Activated CD8-positive, alpha-beta T cell treated with anti-CD3 and anti-CD28 coated beads, Interleukin-2, amount 10 ng/mL, durations not matched to agents 7 days and 5 days (primary cell): ENCODE measurements at regions not wholly inside any gene's neighbourhood (a gene's known extent, or its start where the extent isn't known, plus 50 kb on each side); places are given as distances from the start of the nearest gene placed in this dataset.

Source experiments
- ATAC-seq: fragments of 150-1000 bp; cut with Tn5 transposase; one replicate; pipeline ENCODE4 v1.10.0; 2021; ENCODE audit warnings: moderate library complexity
- CTCF ChIA-PET: fragments of 350-600 bp; sonication (Branson Sonifier 250); formaldehyde crosslinking; loops from one replicate; lab custom pipeline; 2021; ENCODE audit warnings: antibody characterized with exemption; lab: Charles Lee
- POLR2A ChIA-PET: fragments of 350-600 bp; sonication (Branson Sonifier 250); formaldehyde crosslinking; loops from one replicate; lab custom pipeline; 2021; ENCODE audit warnings: antibody characterized with exemption; lab: Charles Lee
- DNase-seq: peaks from one replicate; pipeline ENCODE4 v3.0.0-alpha.2; 2020
- H3K27ac Mint-ChIP-seq: one replicate; pipeline ENCODE4 v1.8.0; 2021; ENCODE audit warnings: mild to moderate bottlenecking, mixed read lengths
- H3K27me3 Mint-ChIP-seq: one replicate; pipeline ENCODE4 v1.8.0; 2021; ENCODE audit warnings: low read depth, mixed read lengths
- H3K36me3 Mint-ChIP-seq: one replicate; pipeline ENCODE4 v1.8.0; 2021; ENCODE audit warnings: low read depth, mixed read lengths
- H3K4me1 Mint-ChIP-seq: one replicate; pipeline ENCODE4 v1.8.0; 2021; ENCODE audit warnings: low read depth, mixed read lengths
- H3K4me3 Mint-ChIP-seq: one replicate; pipeline ENCODE4 v1.8.0; 2021; ENCODE audit warnings: mild to moderate bottlenecking, mixed read lengths
- H3K9me3 Mint-ChIP-seq: one replicate; pipeline ENCODE4 v1.8.0; 2022; ENCODE audit warnings: mixed read lengths; ENCODE audit not compliant: insufficient read depth

DNA sequence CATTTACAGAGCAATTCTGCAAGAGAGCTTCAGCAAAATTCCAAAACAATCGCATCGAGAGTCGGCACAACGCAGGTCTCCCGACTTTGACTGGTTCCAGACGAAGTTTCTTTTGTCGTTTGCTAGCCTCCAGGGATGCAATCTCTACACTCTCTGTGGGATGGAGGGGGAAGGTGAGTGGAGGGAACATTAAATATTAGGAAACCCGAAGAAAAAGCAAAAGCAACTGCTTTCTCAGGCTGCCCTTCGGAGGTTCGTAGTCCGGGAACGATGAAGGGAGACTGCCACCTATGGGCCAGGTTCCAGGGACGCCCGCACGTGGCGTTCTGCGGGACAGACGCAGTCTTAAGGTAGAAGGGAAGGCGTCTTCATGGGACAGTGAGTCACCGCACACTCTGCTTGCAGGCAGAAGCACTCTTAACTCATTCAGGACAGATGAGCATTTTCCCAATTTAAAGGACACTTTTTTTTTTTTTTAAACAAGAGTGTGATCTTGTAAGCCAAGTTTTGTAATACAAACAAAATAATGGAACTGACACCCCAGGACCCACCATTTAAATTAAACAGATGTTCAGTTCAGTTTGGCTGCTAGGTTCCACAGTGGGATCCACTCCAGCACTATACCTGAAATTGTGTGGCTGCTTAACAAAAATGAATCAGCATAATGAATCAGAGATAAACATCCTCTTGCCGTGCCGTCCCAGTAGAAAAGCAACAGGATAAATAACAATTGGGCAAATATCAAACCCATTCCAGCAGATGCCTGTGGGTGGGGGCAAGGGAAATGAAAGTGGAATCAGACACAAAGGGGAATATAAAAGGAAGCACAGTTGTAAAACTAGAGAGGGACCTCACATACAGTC lies 65.8 kb upstream of the ARMC2 start:
- Mint-ChIP-seq H3K27ac (no peak overlapping the region), H3K9me3 (no peaks in the 10 kb centered on the region), H3K27me3 (peaks cover 32% of the 10 kb centered on the region), H3K4me1 (peaks cover 11% of the 10 kb centered on the region), H3K4me3 (peak overlapping the region; percentile 74), H3K36me3 (no peaks in the 10 kb centered on the region)
- ChIA-PET CTCF (interaction anchor here (0.6 to 2.4 kb wide), 16 partner anchors 8 to 334 kb away, joined by 3 to 17 read pairs (median 4); no protein-coding TSS in a partner anchor), POLR2A (no interaction called here)
- DNase-seq (peak; percentile 88), ATAC-seq (peak; percentile 99)

DNA sequence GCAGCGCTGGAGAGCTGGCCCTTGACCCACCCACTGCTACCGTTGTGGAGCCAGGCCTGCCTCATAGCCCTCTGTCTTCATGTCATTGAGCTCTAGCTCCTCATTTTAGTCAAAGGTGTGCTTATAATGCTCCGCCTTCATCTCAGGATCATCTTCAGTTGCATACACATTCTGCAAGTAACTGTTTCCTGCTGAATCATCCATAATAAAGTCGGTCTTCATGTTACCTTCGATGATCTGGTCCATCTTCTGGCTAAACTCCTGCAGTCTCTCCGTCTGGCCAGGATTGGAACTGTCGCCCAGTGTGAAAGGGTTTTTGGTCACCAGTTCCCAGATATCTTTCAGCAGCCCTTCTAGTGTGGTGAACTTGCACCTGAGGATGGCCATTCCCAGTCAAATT lies 62.6 kb upstream of the ARMC2 start:
- ChIA-PET CTCF (interaction anchor here (1.0 to 1.4 kb wide), 3 partner anchors 12 to 71 kb away, joined by 3 read pairs; no protein-coding TSS in a partner anchor), POLR2A (interaction anchor here (0.6 kb wide), 1 partner anchor 843 kb away, joined by 3 read pairs; no protein-coding TSS in a partner anchor)
- Mint-ChIP-seq H3K4me1 (peaks cover 11% of the 10 kb centered on the region), H3K4me3 (no peak overlapping the region), H3K27me3 (peaks cover 22% of the 10 kb centered on the region), H3K36me3 (peaks cover 6% of the 10 kb centered on the region), H3K27ac (no peak overlapping the region), H3K9me3 (peaks cover 15% of the 10 kb centered on the region)
- ATAC-seq (no peak), DNase-seq (peak; percentile 8)

DNA sequence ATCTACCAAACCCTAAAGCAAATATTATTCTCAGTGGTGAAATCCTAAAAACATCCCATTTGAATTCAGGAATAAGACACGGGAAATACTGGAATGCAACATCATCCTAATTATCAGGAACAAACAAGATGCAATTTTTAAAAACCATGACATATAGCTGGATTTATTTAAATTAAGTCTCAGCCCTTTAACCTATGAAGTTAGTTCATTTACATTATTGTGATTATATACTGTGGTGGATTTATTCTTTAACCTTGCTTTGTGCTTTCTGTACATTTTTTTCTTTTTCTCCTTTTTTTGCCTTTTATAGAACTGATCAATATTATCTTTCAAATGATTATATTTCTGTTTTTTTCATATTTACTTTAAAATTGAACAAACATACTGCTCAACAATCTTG lies 59.8 kb upstream of the ARMC2 start:
- DNase-seq = no peak
- peaks cover 15% of the 10 kb centered on the region for H3K27me3 Mint-ChIP-seq

DNA sequence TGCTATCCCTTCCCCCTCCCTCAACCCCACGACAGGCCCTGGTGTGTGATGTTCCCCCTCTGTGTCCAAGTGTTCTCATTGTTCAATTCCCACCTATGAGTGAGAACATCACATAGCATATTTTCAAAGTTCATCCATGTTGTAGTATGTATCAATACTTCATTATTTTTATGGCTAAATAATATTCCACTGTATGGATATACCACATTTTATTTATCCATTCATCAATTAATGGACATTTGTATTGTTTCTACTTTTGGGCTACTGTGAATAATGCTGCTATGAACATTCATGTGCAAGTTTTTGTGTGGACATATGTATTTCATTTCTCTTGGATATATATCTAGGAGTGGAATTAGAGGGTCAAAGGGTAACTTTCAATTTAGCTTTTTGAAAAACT lies 58.7 kb upstream of the ARMC2 start:
- CTCF ChIA-PET = no interaction called here
- H3K36me3 Mint-ChIP-seq = peaks cover 6% of the 10 kb centered on the region

More for the DNA sequence above, 59.8 kb upstream of the ARMC2 start:
- Mint-ChIP-seq H3K36me3 (peaks cover 6% of the 10 kb centered on the region), H3K4me3 (no peak overlapping the region), H3K4me1 (no peaks in the 10 kb centered on the region), H3K9me3 (peaks cover 15% of the 10 kb centered on the region), H3K27ac (no peak overlapping the region)
- POLR2A ChIA-PET = interaction anchor here (1.6 kb wide), 1 partner anchor 10 kb away, joined by 3 read pairs; no protein-coding TSS in a partner anchor
- no peak for ATAC-seq
- CTCF ChIA-PET = interaction anchor here (1.3 kb wide), 1 partner anchor 247 kb away, joined by 4 read pairs; no protein-coding TSS in a partner anchor

DNA sequence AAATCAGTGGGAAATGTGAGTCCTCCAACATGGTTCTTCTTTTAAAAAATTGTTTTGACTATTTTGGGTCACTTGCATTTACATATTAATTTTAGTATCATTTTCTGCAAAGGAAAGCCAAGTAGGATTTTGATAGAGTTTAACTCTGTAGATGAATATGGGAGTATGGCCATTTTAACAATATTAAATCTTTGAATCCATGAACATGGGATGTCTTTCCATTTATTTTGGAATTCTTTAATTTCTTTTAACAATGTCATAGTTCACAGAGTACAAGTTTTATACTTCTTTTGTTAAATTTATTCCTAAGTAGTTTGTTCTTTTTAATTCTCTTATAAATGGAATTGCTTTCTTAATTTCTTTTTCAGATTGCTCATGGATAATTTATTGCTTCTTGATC lies 56.5 kb upstream of the ARMC2 start:
- ATAC-seq = no peak
- Mint-ChIP-seq H3K4me1 (peaks cover under 1% of the 10 kb centered on the region), H3K27ac (no peak overlapping the region), H3K27me3 (peaks cover 4% of the 10 kb centered on the region), H3K36me3 (peaks cover 6% of the 10 kb centered on the region), H3K4me3 (no peak overlapping the region), H3K9me3 (peaks cover 15% of the 10 kb centered on the region)
- CTCF ChIA-PET = no interaction called here
- POLR2A ChIA-PET = no interaction called here
- DNase-seq = no peak

More for the DNA sequence above, 58.7 kb upstream of the ARMC2 start:
- ATAC-seq (no peak), DNase-seq (no peak)
- no peak overlapping the region for H3K27ac Mint-ChIP-seq
- H3K4me3 Mint-ChIP-seq = no peak overlapping the region
- POLR2A ChIA-PET = no interaction called here
- H3K9me3 Mint-ChIP-seq = peaks cover 15% of the 10 kb centered on the region
- peaks cover 12% of the 10 kb centered on the region for H3K27me3 Mint-ChIP-seq
- H3K4me1 Mint-ChIP-seq = no peaks in the 10 kb centered on the region

DNA sequence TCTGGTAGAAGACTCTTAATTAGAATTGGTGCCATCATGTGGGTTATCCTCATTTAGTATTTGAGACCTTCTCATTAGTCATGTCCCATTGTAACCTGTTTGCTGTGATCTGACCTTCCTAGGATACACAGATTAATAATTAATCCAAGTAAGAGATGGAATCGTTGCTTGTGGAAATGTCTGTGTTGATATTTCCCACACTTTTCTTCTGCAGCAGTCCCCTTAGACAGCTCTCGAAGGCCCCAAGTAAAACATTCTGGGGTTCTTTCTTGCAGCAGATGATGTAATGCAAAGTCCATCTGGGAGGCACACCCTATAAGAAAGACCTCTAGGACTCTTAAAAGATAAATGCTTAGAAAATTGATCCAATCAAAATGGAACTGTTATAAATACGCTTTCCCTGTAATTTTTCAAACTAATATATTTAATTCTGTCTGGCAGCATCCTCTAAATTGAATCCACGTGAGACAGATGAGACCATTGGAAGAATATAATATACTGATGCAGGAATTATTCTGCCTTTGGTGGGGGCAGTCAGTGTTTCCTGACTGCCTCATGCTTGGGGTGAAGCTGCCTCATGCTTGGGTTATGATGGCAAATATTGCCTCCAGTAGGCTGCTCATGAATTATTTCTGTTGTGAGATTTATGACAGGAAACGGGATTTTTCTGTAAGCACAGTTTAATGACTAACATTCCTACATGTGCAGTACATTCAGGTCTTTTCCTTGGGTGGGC lies 54.5 kb upstream of the ARMC2 start:
- DNase-seq (no peak), ATAC-seq (no peak)
- peaks cover 12% of the 10 kb centered on the region for H3K9me3 Mint-ChIP-seq
- H3K4me1 Mint-ChIP-seq = peaks cover 20% of the 10 kb centered on the region
- ChIA-PET CTCF (interaction anchor here (1.0 kb wide), 1 partner anchor 252 kb away, joined by 3 read pairs; no protein-coding TSS in a partner anchor), POLR2A (no interaction called here)
- peaks cover 2% of the 10 kb centered on the region for H3K36me3 Mint-ChIP-seq
- H3K27ac Mint-ChIP-seq = no peak overlapping the region
- H3K4me3 Mint-ChIP-seq = no peak overlapping the region
- H3K27me3 Mint-ChIP-seq = no peaks in the 10 kb centered on the region

DNA sequence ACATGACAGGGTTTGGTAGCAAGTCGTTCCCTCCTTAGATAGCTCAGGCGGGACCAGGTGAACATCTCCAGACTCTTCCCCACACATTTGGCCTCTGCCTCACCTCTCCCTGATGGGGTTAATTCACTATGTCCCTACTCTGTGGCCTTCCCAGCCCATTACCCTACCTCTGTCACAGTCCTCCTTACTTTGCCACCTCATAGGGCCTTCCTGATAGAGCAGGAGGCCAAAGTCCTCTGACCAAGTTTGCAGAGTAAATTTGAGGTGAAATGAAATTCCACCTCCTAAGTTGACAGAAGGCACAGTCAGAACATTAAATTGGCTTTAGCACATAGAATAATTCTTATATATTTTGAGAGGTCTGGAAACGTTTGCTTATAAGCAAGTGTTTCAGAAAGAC lies 53.1 kb upstream of the ARMC2 start:
- H3K4me1 Mint-ChIP-seq = peaks cover 34% of the 10 kb centered on the region
- ChIA-PET POLR2A (no interaction called here), CTCF (interaction anchor here (1.0 kb wide), 1 partner anchor 293 kb away, joined by 3 read pairs; no protein-coding TSS in a partner anchor)
- no peaks in the 10 kb centered on the region for H3K27me3 Mint-ChIP-seq
- no peak for ATAC-seq
- H3K27ac Mint-ChIP-seq = no peak overlapping the region
- no peaks in the 10 kb centered on the region for H3K9me3 Mint-ChIP-seq
- no peaks in the 10 kb centered on the region for H3K36me3 Mint-ChIP-seq
- H3K4me3 Mint-ChIP-seq = no peak overlapping the region
- DNase-seq = no peak

DNA sequence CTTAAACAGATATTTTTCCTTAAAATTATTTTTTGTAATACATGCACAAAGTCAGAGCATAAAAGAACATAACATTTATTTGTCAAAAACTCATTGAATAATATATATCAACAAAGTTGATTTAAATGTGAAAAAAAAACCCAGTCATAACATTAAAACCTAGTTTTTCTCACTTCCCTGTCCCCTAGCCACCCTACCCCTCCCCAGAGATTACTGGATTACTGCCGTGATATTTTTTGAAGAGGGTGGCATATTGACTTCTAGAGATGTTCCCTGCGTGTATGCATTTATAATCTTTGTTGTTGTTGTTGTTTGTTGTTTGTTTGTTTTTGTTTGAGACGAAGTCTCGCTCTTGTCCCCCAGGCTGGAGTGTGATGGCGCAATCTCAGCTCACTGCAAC lies 52.4 kb upstream of the ARMC2 start:
- no peaks in the 10 kb centered on the region for H3K9me3 Mint-ChIP-seq
- POLR2A ChIA-PET = no interaction called here
- no peaks in the 10 kb centered on the region for H3K27me3 Mint-ChIP-seq
- CTCF ChIA-PET = interaction anchor here (2.1 kb wide), 1 partner anchor 278 kb away, joined by 4 read pairs; no protein-coding TSS in a partner anchor
- no peaks in the 10 kb centered on the region for H3K36me3 Mint-ChIP-seq
- no peak for ATAC-seq
- no peak overlapping the region for H3K27ac Mint-ChIP-seq
- DNase-seq = no peak
- peaks cover 37% of the 10 kb centered on the region for H3K4me1 Mint-ChIP-seq
- H3K4me3 Mint-ChIP-seq = no peak overlapping the region

DNA sequence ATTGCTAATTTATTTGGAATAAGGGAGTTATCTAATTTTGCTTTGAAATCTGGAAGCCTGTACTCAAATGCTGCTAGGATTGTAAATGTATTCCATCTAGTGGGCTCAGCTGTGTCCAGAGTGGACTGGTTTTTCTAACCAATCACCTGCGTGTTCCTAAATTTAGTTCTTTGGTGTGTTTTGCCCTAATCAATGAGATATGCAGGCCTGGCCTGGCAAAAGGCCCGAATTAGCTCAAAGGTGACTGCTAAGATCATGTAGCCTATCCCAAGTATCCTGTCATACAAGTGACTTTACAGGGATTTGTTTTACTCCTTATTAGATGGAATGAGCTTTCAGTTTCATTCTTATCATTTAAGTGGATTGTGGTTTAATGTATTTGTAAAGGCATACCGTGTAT lies 51.3 kb upstream of the ARMC2 start:
- H3K27ac Mint-ChIP-seq = peak overlapping the region; percentile 53
- CTCF ChIA-PET = interaction anchor here (1.1 to 2.1 kb wide), 7 partner anchors 11 to 276 kb away, joined by 3 to 6 read pairs (median 4); no protein-coding TSS in a partner anchor
- H3K4me1 Mint-ChIP-seq = peaks cover 42% of the 10 kb centered on the region
- ATAC-seq (no peak), DNase-seq (no peak)
- H3K36me3 Mint-ChIP-seq = no peaks in the 10 kb centered on the region
- POLR2A ChIA-PET = interaction anchor here (1.0 kb wide), 1 partner anchor 255 kb away, joined by 3 read pairs; no protein-coding TSS in a partner anchor
- H3K4me3 Mint-ChIP-seq = no peak overlapping the region
- H3K9me3 Mint-ChIP-seq = no peaks in the 10 kb centered on the region
- no peaks in the 10 kb centered on the region for H3K27me3 Mint-ChIP-seq

DNA sequence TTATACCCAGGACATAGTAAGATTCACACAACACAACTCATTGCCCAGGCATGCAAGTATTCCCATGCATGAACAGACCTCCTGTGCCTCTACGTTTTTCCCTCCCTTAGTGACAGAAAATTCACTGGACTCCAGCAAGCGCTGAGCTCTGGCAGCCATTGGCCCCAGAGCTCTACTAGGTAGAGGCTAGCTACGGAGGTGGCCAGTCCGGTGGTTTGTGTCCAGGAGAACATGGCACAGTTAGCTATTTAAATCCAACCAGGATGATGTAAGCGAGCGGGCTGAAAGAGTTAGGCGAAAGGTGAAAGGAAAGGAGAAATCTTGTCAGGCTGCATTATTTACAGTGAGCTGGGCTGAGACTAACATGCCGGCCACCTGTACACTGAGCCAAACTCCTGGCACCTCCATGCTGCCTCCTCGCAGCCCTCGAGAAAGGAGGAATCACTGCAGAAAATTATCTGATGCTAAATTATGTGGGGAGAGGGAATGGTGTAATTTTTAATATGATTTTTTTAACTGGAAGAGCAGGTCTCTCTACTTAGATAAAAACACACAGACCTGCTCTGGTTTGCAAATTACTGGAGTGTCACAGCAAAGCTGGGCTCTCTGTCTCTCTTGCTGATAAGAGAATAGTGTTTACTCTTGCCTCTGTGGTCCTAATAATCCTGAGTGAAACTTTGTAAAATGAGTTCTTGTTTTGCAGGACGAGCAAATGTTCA lies 50.1 kb upstream of the ARMC2 start:
- Mint-ChIP-seq H3K4me3 (peak overlapping the region; percentile 70), H3K9me3 (no peaks in the 10 kb centered on the region), H3K4me1 (peaks cover 42% of the 10 kb centered on the region), H3K27me3 (no peaks in the 10 kb centered on the region), H3K36me3 (no peaks in the 10 kb centered on the region), H3K27ac (peak overlapping the region; percentile 94)
- POLR2A ChIA-PET = interaction anchor here (1.0 to 1.6 kb wide), 2 partner anchors 10 to 50 kb away, joined by 3 read pairs; partner anchors contain the start of gene ARMC2
- CTCF ChIA-PET = interaction anchor here (0.6 to 2.3 kb wide), 11 partner anchors 13 to 275 kb away, joined by 3 to 10 read pairs (median 4); no protein-coding TSS in a partner anchor
- peak; percentile 48 for ATAC-seq
- DNase-seq = no peak
